GM11168 (cell line): ENCODE measurements at regions not wholly inside any gene's neighbourhood (a gene's known extent, or its start where the extent isn't known, plus 50 kb on each side); places are given as distances from the start of the nearest gene placed in this dataset.

Source experiments
- in situ Hi-C: fragments of 300-500 bp; cut with MboI; formaldehyde crosslinking; loops from one replicate; pipeline ENCODE4 v1.12.0; 2022; ENCODE audit warnings: low sequenced_read_pairs; ENCODE audit not compliant: unreplicated experiment

- in situ Hi-C loops: no loop called here
These were observed 68.6 kb upstream of the MAST4 start for GRCh38 chr5:66527478-66528035.

- in situ Hi-C loops: no loop called here
These were observed 67.0 kb upstream of the MAST4 start for GRCh38 chr5:66529182-66529581.

- in situ Hi-C loops: no loop called here
These were observed 66.5 kb upstream of the MAST4 start for GRCh38 chr5:66529704-66530103.

- in situ Hi-C loops: no loop called here
These were observed 58.1 kb upstream of the MAST4 start for GRCh38 chr5:66538126-66538525.

GRCh38 chr5:66538531-66538930 is 57.7 kb upstream of the MAST4 start:
- in situ Hi-C loops: no loop called here

GRCh38 chr5:66540078-66540477 is 56.1 kb upstream of the MAST4 start:
- in situ Hi-C loops: no loop called here

- in situ Hi-C loops: no loop called here
These were observed 53.5 kb upstream of the MAST4 start for GRCh38 chr5:66542711-66543110.
